ENCODE measurements at regions not wholly inside any gene's neighbourhood (a gene's known extent, or its start where the extent isn't known, plus 50 kb on each side); places are given as distances from the start of the nearest gene placed in this dataset.
"Not testable (repeated sequence)": the region's sequence is repeated elsewhere in the genome, so short reads cannot be mapped to it uniquely, and the experiment has no call there.

- Histone ChIP-seq H3K4me1 (ENCODE audit: control insufficient read depth, extremely low read depth, insufficient read depth, low read length) (no peaks in the 10 kb centered on the region), H3K79me2 (ENCODE audit: control insufficient read depth, insufficient read depth, low read length) (no peaks in the 10 kb centered on the region), H3K27me3 (ENCODE audit: control insufficient read depth, extremely low read depth, insufficient read depth, low read length) (no peaks in the 10 kb centered on the region), H3K9ac (ENCODE audit: control insufficient read depth, extremely low read depth, insufficient read depth, low read length) (no peak overlapping the region), H4K20me1 (ENCODE audit: control insufficient read depth, extremely low read depth, insufficient read depth, low read length) (no peaks in the 10 kb centered on the region), H3K9me3 (ENCODE audit: control insufficient read depth, low read depth, low read length) (peaks cover 2% of the 10 kb centered on the region), H2AFZ (ENCODE audit: control insufficient read depth, low read length) (no peak overlapping the region), H3K27ac (ENCODE audit: control insufficient read depth, insufficient read depth, low read length) (no peak overlapping the region), H3K4me2 (ENCODE audit: control insufficient read depth, extremely low read depth, insufficient read depth, low read depth, low read length) (no peak overlapping the region), H3K4me3 (ENCODE audit: control insufficient read depth in 2 of 3, extremely low read depth in 1 of 3, insufficient read depth in 2 of 3, low read depth in 1 of 3, low read length in 3 of 3) (no peak overlapping the region), H3K9me1 (ENCODE audit: control insufficient read depth, extremely low read depth, insufficient read depth, low read length) (no peaks in the 10 kb centered on the region), H3K36me3 (ENCODE audit: control insufficient read depth in 2 of 2, extremely low read depth in 1 of 2, insufficient read depth in 2 of 2, low read length in 2 of 2) (no peaks in the 10 kb centered on the region)
- dilution Hi-C loops (cut with MboI; ENCODE audit: extremely low pct_ligation_motif_present, low sequenced_read_pairs), result no loop called here
- TF ChIP-seq CTCF (optimal IDR thresholded peaks at IDR 0.05 in 1 of 3, IDR thresholded peaks at IDR 0.05 in 1 of 3, conservative IDR thresholded peaks at IDR 0.05 in 1 of 3; ENCODE audit: extremely low read depth in 1 of 3, insufficient read depth in 2 of 3, low read length in 3 of 3) (no peak), EZH2 (IDR thresholded peaks at IDR 0.05; ENCODE audit: low read length) (no peak)
- DNase-seq (ENCODE audit: low read depth, low spot score) (no peak), FAIRE-seq (no peak)
Observed at GRCh38 chr13:100954430-100955305, 280.1 kb upstream of the TMTC4 start.

GRCh38 chr13:100951016-100951415 is 276.4 kb upstream of the TMTC4 start:
- Histone ChIP-seq H3K4me1 (ENCODE audit: control insufficient read depth, extremely low read depth, insufficient read depth, low read length) (no peaks in the 10 kb centered on the region), H3K36me3 (ENCODE audit: control insufficient read depth in 2 of 2, extremely low read depth in 1 of 2, insufficient read depth in 2 of 2, low read length in 2 of 2) (no peaks in the 10 kb centered on the region), H3K9me3 (ENCODE audit: control insufficient read depth, low read depth, low read length) (peaks cover 2% of the 10 kb centered on the region), H3K79me2 (ENCODE audit: control insufficient read depth, insufficient read depth, low read length) (no peaks in the 10 kb centered on the region), H2AFZ (ENCODE audit: control insufficient read depth, low read length) (no peak overlapping the region), H3K27me3 (ENCODE audit: control insufficient read depth, extremely low read depth, insufficient read depth, low read length) (no peaks in the 10 kb centered on the region), H3K9ac (ENCODE audit: control insufficient read depth, extremely low read depth, insufficient read depth, low read length) (no peak overlapping the region), H4K20me1 (ENCODE audit: control insufficient read depth, extremely low read depth, insufficient read depth, low read length) (no peaks in the 10 kb centered on the region), H3K4me3 (ENCODE audit: control insufficient read depth in 2 of 3, extremely low read depth in 1 of 3, insufficient read depth in 2 of 3, low read depth in 1 of 3, low read length in 3 of 3) (no peak overlapping the region), H3K4me2 (ENCODE audit: control insufficient read depth, extremely low read depth, insufficient read depth, low read depth, low read length) (no peak overlapping the region), H3K27ac (ENCODE audit: control insufficient read depth, insufficient read depth, low read length) (no peak overlapping the region), H3K9me1 (ENCODE audit: control insufficient read depth, extremely low read depth, insufficient read depth, low read length) (no peaks in the 10 kb centered on the region)
- TF ChIP-seq CTCF (optimal IDR thresholded peaks at IDR 0.05 in 1 of 3, IDR thresholded peaks at IDR 0.05 in 1 of 3, conservative IDR thresholded peaks at IDR 0.05 in 1 of 3; ENCODE audit: extremely low read depth in 1 of 3, insufficient read depth in 2 of 3, low read length in 3 of 3) (no peak), EZH2 (IDR thresholded peaks at IDR 0.05; ENCODE audit: low read length) (no peak)
- dilution Hi-C loops (cut with MboI; ENCODE audit: extremely low pct_ligation_motif_present, low sequenced_read_pairs), result no loop called here
- no peak for FAIRE-seq
- DNase-seq (ENCODE audit: low read depth, low spot score), result no peak

DNA sequence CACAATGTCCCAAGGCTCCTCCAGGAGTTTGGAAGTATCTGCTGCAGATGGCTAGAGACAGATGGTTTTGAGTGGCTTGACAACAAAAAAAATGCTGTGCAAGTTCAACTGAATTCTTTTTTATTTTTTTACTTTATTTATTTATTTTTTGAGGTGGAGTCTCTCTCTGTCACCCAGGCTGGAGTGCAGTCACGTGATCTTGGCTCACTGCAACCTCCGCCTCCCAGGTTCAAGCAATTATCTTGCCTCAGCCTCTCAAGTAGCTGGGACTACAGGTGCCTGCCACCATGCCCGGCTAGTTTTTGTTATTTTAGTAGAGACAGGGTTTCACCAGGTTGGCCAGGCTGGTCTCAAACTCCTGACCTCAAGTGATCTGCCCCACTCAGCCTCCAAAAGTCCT is 274.3 kb upstream of the TMTC4 start:
- H3K9ac ChIP-seq (ENCODE audit: control insufficient read depth, extremely low read depth, insufficient read depth, low read length); H3K27me3 ChIP-seq (ENCODE audit: control insufficient read depth, extremely low read depth, insufficient read depth, low read length); H3K9me1 ChIP-seq (ENCODE audit: control insufficient read depth, extremely low read depth, insufficient read depth, low read length); H3K79me2 ChIP-seq (ENCODE audit: control insufficient read depth, insufficient read depth, low read length); FAIRE-seq; H3K4me1 ChIP-seq (ENCODE audit: control insufficient read depth, extremely low read depth, insufficient read depth, low read length); H3K9me3 ChIP-seq (ENCODE audit: control insufficient read depth, low read depth, low read length); DNase-seq (ENCODE audit: low read depth, low spot score); H3K36me3 ChIP-seq (ENCODE audit: control insufficient read depth in 2 of 2, extremely low read depth in 1 of 2, insufficient read depth in 2 of 2, low read length in 2 of 2); H3K27ac ChIP-seq (ENCODE audit: control insufficient read depth, insufficient read depth, low read length); H4K20me1 ChIP-seq (ENCODE audit: control insufficient read depth, extremely low read depth, insufficient read depth, low read length); H3K4me3 ChIP-seq (ENCODE audit: control insufficient read depth in 2 of 3, extremely low read depth in 1 of 3, insufficient read depth in 2 of 3, low read depth in 1 of 3, low read length in 3 of 3); H3K4me2 ChIP-seq (ENCODE audit: control insufficient read depth, extremely low read depth, insufficient read depth, low read depth, low read length); H2AFZ ChIP-seq (ENCODE audit: control insufficient read depth, low read length); dilution Hi-C loops (cut with MboI; ENCODE audit: extremely low pct_ligation_motif_present, low sequenced_read_pairs): not testable (repeated sequence)
